ENCODE measurements at regions not wholly inside any gene's neighbourhood (a gene's known extent, or its start where the extent isn't known, plus 50 kb on each side); places are given as distances from the start of the nearest gene placed in this dataset.

- H3K9me3 Mint-ChIP-seq (ENCODE audit: low read depth): peaks cover 2% of the 10 kb centered on the region
- H3K27me3 Mint-ChIP-seq: no peaks in the 10 kb centered on the region
- peaks cover 6% of the 10 kb centered on the region for H3K4me1 Mint-ChIP-seq (ENCODE audit: low read depth)
- H3K27ac Mint-ChIP-seq: no peak overlapping the region
- TF ChIP-seq CTCF (IDR thresholded peaks at IDR 0.05; ENCODE audit: unreplicated experiment): no peak
- DNase-seq (ENCODE audit: low spot score, unreplicated experiment): no peak
- no peak overlapping the region for H3K4me3 Mint-ChIP-seq (ENCODE audit: low read depth)
- H3K36me3 Mint-ChIP-seq (ENCODE audit: insufficient read depth): no peaks in the 10 kb centered on the region
These were observed 576.2 kb upstream of the SMIM31 start for GRCh38 chr4:164177753-164178152.

- H3K4me3 Mint-ChIP-seq (ENCODE audit: low read depth): no peak overlapping the region
- H3K36me3 Mint-ChIP-seq (ENCODE audit: insufficient read depth): no peaks in the 10 kb centered on the region
- H3K9me3 Mint-ChIP-seq (ENCODE audit: low read depth): peaks cover 8% of the 10 kb centered on the region
- TF ChIP-seq CTCF (IDR thresholded peaks at IDR 0.05; ENCODE audit: unreplicated experiment): no peak
- DNase-seq (ENCODE audit: low spot score, unreplicated experiment): no peak
- H3K4me1 Mint-ChIP-seq (ENCODE audit: low read depth): no peaks in the 10 kb centered on the region
- H3K27me3 Mint-ChIP-seq: no peaks in the 10 kb centered on the region
- no peak overlapping the region for H3K27ac Mint-ChIP-seq
These were observed 565.7 kb upstream of the SMIM31 start for GRCh38 chr4:164188236-164188635.

GRCh38 chr4:164192844-164193243 lies 561.1 kb upstream of the SMIM31 start:
- TF ChIP-seq CTCF (IDR thresholded peaks at IDR 0.05; ENCODE audit: unreplicated experiment): no peak
- H3K9me3 Mint-ChIP-seq (ENCODE audit: low read depth): peaks cover 8% of the 10 kb centered on the region
- no peak overlapping the region for H3K27ac Mint-ChIP-seq
- no peaks in the 10 kb centered on the region for H3K4me1 Mint-ChIP-seq (ENCODE audit: low read depth)
- no peaks in the 10 kb centered on the region for H3K36me3 Mint-ChIP-seq (ENCODE audit: insufficient read depth)
- no peak overlapping the region for H3K4me3 Mint-ChIP-seq (ENCODE audit: low read depth)
- no peaks in the 10 kb centered on the region for H3K27me3 Mint-ChIP-seq
- no peak for DNase-seq (ENCODE audit: low spot score, unreplicated experiment)

GRCh38 chr4:164193676-164194075 lies 560.3 kb upstream of the SMIM31 start:
- Mint-ChIP-seq H3K27ac (no peak overlapping the region), H3K27me3 (no peaks in the 10 kb centered on the region), H3K4me3 (ENCODE audit: low read depth) (no peak overlapping the region), H3K4me1 (ENCODE audit: low read depth) (no peaks in the 10 kb centered on the region), H3K9me3 (ENCODE audit: low read depth) (peaks cover 6% of the 10 kb centered on the region), H3K36me3 (ENCODE audit: insufficient read depth) (no peaks in the 10 kb centered on the region)
- DNase-seq (ENCODE audit: low spot score, unreplicated experiment): no peak
- TF ChIP-seq CTCF (IDR thresholded peaks at IDR 0.05; ENCODE audit: unreplicated experiment): no peak

GRCh38 chr4:164197556-164197955 lies 556.4 kb upstream of the SMIM31 start:
- no peaks in the 10 kb centered on the region for H3K36me3 Mint-ChIP-seq (ENCODE audit: insufficient read depth)
- no peaks in the 10 kb centered on the region for H3K4me1 Mint-ChIP-seq (ENCODE audit: low read depth)
- H3K4me3 Mint-ChIP-seq (ENCODE audit: low read depth): no peak overlapping the region
- DNase-seq (ENCODE audit: low spot score, unreplicated experiment): no peak
- H3K27ac Mint-ChIP-seq: no peak overlapping the region
- TF ChIP-seq CTCF (IDR thresholded peaks at IDR 0.05; ENCODE audit: unreplicated experiment): no peak
- H3K9me3 Mint-ChIP-seq (ENCODE audit: low read depth): no peaks in the 10 kb centered on the region
- H3K27me3 Mint-ChIP-seq: no peaks in the 10 kb centered on the region
